SHP77 (cell line): ENCODE measurements at regions not wholly inside any gene's neighbourhood (a gene's known extent, or its start where the extent isn't known, plus 50 kb on each side); places are given as distances from the start of the nearest gene placed in this dataset.

Source experiments
- DNase-seq, 2 experiments: peaks; one replicate each; lab custom pipeline; 2025; lab: John Stamatoyannopoulos, UW

DNA sequence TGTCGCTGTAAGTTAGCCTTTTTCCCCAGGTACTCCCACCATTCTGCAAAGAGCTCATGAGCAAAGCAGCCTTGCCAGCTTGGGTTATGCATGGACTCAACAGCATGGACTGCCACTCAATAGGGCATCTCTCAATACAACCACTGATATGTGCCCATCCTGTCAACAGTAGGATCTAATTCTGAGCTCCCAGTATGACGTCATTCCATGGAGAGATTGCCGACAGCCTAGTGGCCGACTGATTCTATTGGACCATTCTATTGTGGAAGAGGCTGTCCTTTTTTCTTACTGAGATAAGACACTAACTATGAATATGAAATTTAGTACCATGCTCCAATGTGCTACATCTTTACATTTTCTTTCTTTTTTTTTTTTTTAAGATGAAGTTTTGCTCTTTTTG lies 2389.0 kb upstream of the AGA start:
- no peak for DNase-seq

DNA sequence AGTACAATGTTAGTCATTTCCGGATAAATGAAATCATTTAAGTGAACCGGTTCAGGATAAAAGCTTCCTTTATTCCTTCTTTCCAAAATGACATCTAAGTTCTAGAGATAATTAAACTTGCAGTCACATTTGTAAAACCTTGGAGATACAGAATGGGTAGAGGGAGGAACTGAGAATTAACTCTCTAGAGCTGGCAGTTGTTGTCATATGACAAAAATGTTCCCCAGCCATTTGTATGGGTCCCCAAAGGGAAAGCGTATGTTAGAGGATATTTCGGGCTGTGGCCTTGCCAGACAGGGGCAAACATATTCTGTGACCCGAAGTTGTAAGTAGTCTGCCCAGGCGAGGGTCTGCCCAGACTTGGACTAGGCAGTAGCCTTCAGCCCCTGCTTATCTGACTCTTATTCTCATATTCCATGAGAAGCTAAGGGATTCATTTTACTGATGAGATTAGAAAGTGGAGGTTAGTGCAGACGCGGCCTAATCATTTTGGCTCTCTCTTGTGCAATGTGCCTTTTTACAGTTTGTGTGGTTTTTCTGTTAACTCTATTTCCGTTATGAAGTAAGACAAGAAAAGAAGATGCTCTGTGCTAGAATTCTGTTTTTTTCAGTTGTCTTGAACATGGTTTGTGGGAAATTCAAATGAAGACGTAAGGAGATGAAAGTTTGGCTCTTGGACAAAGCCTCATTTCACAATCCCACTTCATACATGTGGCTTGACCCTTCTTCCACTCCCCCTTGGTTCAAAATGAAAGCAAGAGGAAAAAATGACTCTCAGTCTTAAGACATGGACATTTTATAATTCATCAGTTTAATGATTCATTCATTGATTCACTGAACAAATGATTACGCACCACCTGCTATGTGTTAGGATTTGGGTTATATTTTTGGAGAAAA lies 2394.2 kb upstream of the AGA start:
- DNase-seq, result no peak

DNA sequence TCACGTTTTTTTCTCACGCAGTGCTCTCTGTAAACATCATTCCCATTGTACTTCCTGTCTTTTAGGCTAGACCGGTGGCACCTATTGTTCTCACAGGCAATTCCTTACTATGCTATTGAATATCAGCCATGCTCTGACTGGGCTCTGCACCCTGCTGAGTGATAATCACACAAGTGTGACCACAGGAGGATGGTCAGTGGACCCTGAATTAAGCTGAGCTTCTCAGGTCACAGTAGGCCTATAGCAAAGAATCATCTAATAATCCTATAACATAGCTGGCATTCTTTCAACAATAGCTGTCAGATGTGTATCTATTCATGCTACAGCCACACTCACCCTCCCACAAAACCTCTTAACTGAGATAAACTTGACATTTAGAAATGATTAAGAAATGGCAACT lies 2399.8 kb upstream of the TENM3 start:
- peak in 1 of 2 experiments; percentile 6 for DNase-seq

DNA sequence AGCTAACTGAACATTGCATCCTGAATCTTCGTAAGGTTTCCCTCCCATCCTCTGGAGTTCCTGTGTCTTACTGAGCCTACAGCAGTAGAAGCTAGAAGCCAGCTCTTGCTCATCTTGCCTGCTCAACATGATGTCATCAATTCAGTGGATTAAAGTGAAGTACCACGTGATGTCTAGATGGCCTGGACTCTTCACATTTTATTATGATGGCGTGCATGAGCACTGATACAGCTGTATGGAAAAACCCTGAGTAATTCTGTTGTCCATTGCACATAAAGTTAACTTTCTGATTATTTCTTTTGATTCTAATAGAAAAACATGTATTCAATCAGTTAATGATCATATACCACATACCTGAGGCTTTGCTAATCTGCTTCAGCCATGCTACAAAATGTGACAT lies 2387.7 kb upstream of the TENM3 start:
- no peak for DNase-seq

DNA sequence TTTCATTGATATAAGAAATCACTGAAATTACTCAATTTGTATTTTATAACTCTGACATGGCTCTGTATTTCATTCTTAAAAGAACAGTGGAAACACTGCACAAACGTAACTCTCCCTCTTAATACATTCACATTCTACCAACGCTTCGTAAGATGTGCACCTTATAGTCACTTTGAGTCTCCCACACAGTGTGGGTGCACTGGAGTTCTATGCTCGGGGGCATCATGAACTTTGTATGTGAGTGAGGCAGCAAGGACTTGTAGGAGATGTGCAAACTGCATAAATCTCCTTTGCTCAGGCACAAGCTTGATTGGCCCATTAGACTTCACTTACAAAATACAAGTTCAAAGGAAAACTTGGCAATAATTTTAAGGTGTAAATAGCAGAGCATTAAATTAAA lies 2385.0 kb upstream of the TENM3 start:
- DNase-seq, result no peak

DNA sequence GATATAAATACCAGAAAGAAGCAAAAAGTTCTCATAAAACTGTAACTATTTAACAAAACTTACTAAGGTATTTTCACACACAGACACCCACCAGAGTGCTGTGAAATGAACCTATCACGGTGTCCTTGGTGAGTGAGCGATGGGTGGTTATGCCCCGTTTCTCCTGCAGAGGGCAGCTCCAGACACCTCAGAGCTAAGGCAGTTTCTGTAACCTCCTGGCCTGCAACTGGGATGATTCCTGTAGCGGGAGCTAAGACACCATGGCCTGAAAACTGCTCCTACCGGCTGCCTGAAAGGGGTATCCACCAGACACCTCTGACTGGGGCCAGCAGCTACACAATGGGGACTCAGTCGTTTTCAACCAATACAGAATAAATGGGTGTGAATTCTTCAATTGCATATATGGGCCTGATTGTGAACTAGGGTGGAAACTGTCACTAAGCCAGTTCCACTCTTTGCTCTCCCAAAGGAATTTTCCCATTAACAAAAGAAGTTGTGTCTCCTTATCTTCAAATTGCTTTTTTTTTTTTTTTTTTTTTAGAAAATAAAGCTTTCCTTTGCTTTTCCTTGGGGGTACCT lies 2375.8 kb upstream of the TENM3 start:
- DNase-seq, result peak; percentile 68 to 76

DNA sequence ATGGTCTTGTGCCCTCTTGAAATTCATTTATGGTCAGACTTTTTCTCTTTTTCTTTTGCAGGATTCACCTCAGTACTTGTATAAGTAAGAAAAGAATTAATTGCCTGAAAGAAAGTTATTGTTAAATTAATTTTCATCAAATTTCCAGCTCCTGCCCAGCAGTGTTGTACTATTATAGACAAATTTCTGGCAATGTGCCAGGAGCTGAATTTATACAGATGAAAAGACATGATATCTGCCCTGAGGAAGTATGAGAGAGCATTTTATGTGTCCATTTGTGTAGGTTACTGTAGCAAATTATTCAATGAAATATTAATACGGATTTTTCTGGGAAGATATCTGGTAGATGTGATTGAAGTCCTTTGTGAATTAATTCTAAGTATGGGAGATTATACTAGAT lies 2371.5 kb upstream of the TENM3 start:
- no peak for DNase-seq

DNA sequence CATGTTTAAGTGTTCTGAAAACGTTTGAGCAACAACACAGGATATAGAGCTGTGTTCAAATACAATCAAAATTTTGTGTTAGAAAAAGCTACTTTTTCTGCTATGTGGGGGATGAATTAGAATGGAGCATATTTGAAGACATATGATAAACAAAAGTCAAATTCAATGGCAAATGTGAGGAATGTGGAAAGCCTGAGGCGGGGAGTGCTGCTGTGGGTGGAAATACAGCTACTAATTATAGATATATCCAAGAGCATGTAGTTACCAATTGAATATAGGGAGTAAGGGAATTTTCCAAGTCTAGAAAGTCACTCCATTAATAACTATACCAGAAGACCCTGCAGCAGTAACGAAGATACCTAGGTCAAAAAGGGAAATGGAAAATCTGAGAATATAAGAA lies 2370.4 kb upstream of the TENM3 start:
- no peak for DNase-seq

DNA sequence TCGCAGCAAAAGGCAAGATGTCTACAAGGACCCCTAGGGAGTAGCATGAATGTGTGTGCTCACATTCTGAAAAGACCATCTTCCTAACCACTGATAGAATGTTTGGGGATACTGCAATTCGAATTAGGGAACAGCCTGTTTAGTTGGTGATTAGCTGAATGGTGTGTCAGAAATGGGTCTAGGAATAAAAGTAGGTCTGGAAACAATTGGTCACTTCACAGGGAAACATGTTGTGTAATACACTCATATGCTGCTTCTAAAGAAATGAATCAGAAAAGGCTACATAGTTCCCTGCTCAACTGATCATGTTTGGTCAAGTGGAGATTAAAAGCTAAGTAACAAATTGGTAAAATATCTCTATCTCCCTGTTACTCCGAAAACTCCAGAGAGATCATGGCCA lies 2362.4 kb upstream of the TENM3 start:
- no peak for DNase-seq

DNA sequence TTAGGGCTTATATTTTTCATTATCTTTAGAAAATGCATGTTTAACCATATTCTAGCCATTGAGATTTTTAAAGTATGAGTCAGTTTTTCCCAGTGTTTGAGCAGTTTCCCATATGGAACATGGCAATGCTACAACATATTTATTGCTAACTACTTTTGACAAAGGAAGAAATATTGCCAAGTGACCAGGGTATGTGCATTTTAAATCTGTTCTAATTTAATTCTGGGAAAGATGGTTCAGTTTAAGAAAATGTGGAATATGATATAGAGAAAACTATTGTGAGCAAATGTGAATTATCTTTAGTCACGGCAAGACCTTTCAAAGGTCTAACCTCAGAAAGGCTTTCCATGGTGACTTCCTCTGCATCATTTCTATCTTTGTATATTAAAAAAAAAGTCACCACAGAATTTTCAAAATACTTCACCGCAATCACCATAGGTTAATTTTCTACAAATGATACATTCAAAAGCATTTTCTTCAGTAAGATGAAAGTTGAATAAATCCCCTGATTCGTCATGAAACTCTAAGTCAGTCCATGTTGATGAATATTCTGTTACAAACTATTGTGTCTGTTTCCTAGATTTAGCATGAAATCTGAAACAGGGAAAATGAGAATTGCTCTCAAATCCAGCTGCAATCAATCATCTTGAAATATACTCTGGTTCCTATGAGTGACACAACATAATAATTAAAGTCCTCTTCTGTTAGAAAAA lies 2349.0 kb upstream of the TENM3 start:
- no peak for DNase-seq

DNA sequence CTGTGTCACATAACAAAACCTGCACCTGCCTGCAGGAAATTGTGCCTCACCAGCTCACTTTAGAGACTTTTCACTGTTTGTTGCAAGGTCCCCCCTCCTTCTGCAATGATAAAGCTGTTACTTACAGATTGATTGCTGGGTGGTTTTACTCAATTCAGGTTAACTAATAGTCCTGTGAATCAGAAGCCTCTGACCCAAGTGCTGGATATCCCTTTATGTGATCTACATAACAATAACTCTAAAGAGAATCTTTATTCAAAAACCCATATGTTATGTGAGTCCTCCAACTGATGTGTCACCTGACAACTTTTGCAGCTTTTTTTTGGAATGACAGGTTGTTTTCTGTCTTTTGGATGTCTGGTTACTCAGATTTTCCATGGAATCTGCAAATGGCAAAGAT lies 2323.6 kb upstream of the TENM3 start:
- DNase-seq, result no peak

DNA sequence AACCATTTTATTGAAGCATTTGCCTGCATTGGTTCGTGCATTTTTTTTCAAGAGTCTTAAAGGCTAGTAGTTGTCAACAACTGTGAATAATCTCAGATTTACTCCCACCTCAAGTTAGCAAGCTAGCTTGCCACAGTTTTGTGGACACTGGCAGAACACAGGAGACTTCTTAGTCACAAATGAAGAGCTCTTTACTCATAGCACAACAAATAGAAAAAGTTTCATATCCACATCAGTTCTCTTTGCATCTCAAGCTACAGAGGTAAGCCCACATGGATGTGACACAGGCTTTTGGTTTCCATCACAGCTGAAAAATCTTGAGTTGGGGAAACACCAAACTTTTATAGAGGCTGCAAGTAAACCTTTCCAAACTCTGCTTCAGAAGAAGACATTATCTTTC lies 2315.7 kb upstream of the TENM3 start:
- no peak for DNase-seq

DNA sequence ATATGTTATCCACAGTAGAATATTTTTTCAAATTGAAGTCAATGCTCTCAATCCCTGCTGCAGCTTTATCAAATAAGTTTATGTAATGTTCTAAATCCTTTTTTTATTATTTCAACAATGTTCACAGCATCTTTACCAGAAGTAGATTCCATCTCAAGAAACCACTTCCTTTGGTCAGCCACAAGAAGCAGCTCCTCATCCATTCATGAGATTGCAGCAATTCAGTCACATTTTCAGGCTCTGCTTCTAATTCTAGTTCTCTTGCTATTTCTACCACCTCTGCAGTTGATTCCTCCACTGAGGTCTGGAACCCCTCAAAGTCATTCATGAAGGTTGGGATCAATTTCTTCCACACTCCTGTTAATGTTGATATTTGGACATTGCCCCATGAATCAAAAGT lies 2301.3 kb upstream of the TENM3 start:
- no peak for DNase-seq

DNA sequence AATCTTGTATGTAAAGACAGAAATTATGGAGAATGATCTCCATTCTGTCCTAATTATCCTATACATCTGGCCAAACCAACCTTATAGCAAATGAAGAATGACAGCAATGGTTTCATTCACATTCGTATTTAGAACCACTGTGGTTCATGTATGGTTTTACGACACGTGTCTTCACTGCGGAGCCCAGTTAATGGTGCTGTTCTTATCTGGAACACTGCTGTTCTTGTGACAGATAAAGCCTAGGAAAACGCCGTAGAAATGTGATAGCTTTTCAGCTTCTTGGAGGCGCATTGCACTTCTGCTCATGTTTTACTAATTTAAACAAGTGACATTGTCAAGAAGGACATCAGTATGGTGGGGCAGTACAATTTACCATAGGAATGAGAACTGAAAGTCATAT lies 2266.4 kb upstream of the TENM3 start:
- DNase-seq, result no peak

DNA sequence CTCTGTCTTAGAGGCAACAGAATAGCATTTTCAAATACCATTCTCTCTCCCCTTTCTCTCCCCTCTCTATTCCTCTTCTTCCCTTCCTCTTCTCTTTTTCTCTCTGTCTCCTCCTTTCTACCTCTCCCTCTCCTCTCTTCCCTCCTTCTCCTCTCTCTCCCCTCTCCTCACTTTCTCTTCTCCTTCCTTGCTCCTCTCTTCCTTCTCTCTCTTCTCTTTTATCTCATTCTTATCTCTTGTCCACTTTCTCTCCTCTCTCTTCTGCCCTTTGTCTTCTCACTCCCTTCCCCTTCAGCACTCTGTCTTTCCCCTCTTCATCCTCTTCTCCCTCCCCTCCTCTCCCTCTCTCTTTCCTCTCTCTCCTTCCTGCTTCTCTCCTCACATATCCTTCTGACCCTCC lies 2265.8 kb upstream of the TENM3 start:
- no peak for DNase-seq

DNA sequence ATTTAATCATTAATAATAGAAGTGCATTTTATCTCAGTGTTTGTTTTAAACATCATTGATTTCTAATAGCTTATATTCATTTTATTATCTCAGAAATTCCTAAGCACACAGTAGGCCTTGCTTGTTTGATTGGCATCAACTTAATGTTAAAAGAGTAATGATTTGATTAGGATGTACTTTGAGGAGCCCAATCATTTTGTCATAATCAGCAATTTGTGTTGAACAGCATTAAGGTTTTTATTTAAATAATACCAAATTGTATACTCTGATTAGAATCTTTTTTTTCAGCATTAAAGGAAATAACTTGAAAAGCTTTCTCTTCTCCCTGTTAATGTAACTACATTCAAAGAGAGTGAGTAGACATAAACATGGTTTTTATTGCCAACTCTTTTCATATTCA lies 2262.0 kb upstream of the TENM3 start:
- DNase-seq, result no peak

DNA sequence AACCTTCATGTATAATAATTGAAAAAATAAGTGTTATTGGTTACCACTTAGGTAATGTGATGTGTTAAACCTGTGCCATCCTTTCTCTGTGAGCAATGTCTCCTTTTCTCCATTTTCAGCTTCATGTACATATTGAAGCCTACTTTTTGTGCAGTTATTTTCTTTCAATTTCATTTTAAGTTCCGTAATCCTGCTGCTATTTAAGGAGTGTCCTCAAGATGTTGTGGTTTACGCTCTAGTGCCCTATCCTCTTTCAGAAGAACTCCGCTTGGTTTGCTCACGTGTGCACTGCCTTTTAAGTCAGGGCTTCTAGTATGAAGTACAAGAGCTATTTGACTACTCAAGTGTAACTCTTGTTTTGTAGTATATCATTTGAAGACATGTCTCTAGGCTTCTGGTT lies 2253.2 kb upstream of the TENM3 start:
- no peak for DNase-seq

DNA sequence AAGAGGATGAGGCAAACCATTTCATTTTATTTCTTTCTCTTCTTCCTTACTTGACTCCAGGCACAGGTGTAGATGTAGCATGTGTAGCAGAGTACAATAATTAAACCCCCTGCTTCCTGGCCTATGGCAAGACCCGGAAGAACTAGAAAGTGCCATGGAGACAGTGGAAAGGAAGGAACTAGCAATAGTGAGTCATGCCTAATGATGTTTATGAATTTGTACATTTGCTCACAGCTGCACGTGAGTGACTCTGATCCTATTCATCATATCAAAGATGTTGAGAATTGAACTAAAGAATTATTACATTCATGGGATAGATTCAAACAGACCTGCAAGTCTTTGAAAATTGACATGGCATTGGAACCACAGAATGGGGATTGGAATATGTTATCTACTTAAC lies 2233.9 kb upstream of the TENM3 start:
- no peak for DNase-seq

DNA sequence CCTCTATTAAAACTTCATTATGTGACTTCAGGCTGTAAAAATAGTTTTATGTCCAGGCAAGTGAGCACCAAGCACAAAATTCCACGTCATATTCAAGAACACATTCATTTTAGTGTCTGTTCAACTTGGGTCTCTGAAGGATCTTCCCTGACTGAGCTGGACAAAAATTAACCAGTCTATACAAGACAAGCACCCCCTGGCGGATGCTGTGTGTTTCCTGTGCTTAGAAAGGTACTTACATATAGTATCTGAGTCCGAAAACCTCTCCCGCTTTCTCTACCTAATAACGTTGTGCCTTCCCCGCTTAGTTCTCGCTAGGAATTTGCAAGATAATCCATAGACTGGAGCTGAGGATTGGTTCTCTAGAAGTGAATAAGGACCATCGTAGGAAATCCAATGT lies 2214.5 kb upstream of the TENM3 start:
- DNase-seq, result peak in 1 of 2 experiments; percentile 2

DNA sequence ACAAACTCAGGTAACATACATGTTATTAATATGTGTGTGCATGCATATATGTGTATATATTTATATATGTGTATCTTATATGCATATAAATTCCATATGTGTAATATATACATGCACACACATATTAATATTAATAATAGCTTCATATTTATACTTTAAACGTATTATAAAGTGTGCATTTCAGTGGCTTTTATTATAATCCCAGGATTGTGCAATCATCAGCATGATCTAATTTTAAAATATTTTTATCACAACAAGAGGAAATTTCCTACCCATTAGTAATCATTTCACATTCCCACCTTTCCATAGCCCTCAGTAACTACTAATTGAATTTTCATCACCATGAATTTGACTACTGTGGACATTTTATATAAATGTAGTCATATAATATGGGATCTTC lies 2211.9 kb upstream of the TENM3 start:
- no peak for DNase-seq

DNA sequence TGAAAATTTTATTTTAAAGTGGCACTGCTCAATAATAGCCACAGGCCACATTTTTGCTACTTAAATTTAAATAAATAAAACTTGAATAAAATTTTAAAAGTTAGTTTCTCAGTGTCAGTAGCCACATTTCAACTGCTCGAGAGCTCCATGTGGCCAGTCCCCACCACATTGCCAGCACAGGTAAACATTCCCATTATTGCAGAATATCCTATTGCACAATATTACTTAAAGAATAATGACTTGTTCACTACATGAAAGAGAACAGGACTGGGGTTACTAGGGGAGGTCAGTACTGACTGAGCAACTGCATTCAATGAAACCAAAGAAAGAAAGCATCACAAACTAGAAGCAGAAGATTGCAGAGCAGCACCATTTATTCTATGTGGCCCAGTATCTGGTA lies 2201.6 kb upstream of the TENM3 start:
- DNase-seq, result no peak

DNA sequence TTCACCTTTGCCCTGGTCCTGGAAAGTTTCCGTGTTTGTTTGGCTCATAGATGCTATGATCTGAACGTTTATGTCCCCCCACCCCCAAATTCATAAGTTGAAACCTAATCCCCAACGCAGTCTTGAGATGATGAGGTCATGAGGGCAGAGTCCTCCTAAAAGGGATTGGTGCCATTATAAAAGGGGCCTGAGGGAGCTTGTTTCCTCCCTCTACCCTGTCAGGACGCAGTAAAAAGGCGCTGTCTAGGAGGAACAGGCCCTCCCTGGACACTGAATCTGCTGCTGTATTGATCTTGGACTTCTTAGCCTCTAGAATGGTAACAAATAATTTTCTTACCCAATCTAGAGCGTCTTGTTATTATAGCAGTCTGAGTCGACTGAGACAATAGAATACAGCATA lies 2190.6 kb upstream of the TENM3 start:
- no peak for DNase-seq

DNA sequence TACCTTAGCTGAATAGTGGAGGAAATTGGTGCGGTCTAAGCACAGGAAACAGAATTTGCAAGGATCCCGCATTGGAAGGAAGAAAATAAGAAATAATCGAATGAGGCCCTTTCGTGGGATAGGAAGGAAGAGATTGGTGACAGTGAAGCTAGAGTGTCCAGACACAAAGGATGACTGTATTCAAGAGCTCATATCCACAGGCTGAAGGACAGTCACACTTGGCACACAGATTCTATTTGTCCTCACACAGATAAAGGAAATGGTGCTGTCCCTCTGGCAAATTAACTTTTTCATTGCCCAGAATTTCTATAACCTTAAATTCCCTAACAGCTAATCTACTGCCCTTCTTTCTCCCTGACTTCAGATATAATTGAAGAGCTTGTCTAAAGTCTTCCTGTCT lies 2188.9 kb upstream of the TENM3 start:
- no peak for DNase-seq
